HG02759 (cell line): ENCODE measurements at regions not wholly inside any gene's neighbourhood (a gene's known extent, or its start where the extent isn't known, plus 50 kb on each side); places are given as distances from the start of the nearest gene placed in this dataset.
"Not testable (repeated sequence)": the region's sequence is repeated elsewhere in the genome, so short reads cannot be mapped to it uniquely, and the experiment has no call there.

ENCODE experiments used
- ATAC-seq: cut with Tn5 transposase; IDR thresholded peaks from one replicate; pipeline ENCODE4 v1.9.1; 2021; ENCODE audit warnings: mild to moderate bottlenecking, moderate library complexity; ENCODE audit not compliant: unreplicated experiment

- ATAC-seq = not testable (repeated sequence)
Observed at GRCh38 chr11:25488176-25488575, 843.8 kb upstream of the ANO3 start.

- ATAC-seq = not testable (repeated sequence)
Observed at GRCh38 chr11:25501426-25501825, 830.5 kb upstream of the ANO3 start.

GRCh38 chr11:25515576-25515975, 816.4 kb upstream of the ANO3 start:
- ATAC-seq = no peak

GRCh38 chr11:25520459-25520858, 811.5 kb upstream of the ANO3 start:
- no peak for ATAC-seq

GRCh38 chr11:25527841-25528240, 804.1 kb upstream of the ANO3 start:
- ATAC-seq = no peak

- ATAC-seq = no peak
Observed at GRCh38 chr11:25529572-25529971, 802.4 kb upstream of the ANO3 start.

- no peak for ATAC-seq
Observed at GRCh38 chr11:25535467-25536272, 796.3 kb upstream of the ANO3 start.

GRCh38 chr11:25536289-25536688, 795.6 kb upstream of the ANO3 start:
- no peak for ATAC-seq

GRCh38 chr11:25537393-25537792, 794.5 kb upstream of the ANO3 start:
- ATAC-seq = no peak

GRCh38 chr11:25547292-25547691, 784.6 kb upstream of the ANO3 start:
- no peak for ATAC-seq

GRCh38 chr11:25562417-25562816, 769.5 kb upstream of the ANO3 start:
- ATAC-seq = no peak

- ATAC-seq = no peak
Observed at GRCh38 chr11:25565846-25566245, 766.1 kb upstream of the ANO3 start.

- ATAC-seq = no peak
Observed at GRCh38 chr11:25566298-25567200, 765.4 kb upstream of the ANO3 start.

GRCh38 chr11:25576320-25576719, 755.6 kb upstream of the ANO3 start:
- no peak for ATAC-seq

- not testable (repeated sequence) for ATAC-seq
Observed at GRCh38 chr11:25579554-25579953, 752.4 kb upstream of the ANO3 start.

GRCh38 chr11:25583596-25583995, 748.3 kb upstream of the ANO3 start:
- no peak for ATAC-seq

- ATAC-seq = no peak
Observed at GRCh38 chr11:25587496-25587895, 744.4 kb upstream of the ANO3 start.

- no peak for ATAC-seq
Observed at GRCh38 chr11:25593221-25593620, 738.7 kb upstream of the ANO3 start.

- ATAC-seq = no peak
Observed at GRCh38 chr11:25596701-25597100, 735.2 kb upstream of the ANO3 start.

GRCh38 chr11:25597696-25598095, 734.2 kb upstream of the ANO3 start:
- no peak for ATAC-seq

- no peak for ATAC-seq
Observed at GRCh38 chr11:25602149-25602548, 729.8 kb upstream of the ANO3 start.

GRCh38 chr11:25602959-25603358, 729.0 kb upstream of the ANO3 start:
- ATAC-seq = no peak
